HG03045 (cell line): ENCODE measurements at regions not wholly inside any gene's neighbourhood (a gene's known extent, or its start where the extent isn't known, plus 50 kb on each side); places are given as distances from the start of the nearest gene placed in this dataset.
"Not testable (repeated sequence)": the region's sequence is repeated elsewhere in the genome, so short reads cannot be mapped to it uniquely, and the experiment has no call there.

Experiments
- ATAC-seq: cut with Tn5 transposase; IDR thresholded peaks from one replicate; pipeline ENCODE4 v1.9.1; 2021; ENCODE audit warnings: mild to moderate bottlenecking, moderate library complexity; ENCODE audit not compliant: unreplicated experiment

- ATAC-seq, result no peak
Measured at GRCh38 chr3:140752499-140752898, 74.6 kb downstream of the TRIM42 start.

- peak; percentile 49 for ATAC-seq
Measured at GRCh38 chr3:140753865-140754754, 76.2 kb downstream of the TRIM42 start.

- ATAC-seq, result no peak
Measured at GRCh38 chr3:140754936-140755335, 77.1 kb downstream of the TRIM42 start.

GRCh38 chr3:140756240-140757016, 78.6 kb downstream of the TRIM42 start:
- ATAC-seq, result peak; percentile 72

- ATAC-seq, result no peak
Measured at GRCh38 chr3:140758791-140759444, 81.1 kb downstream of the TRIM42 start.

GRCh38 chr3:140760324-140761075, 82.6 kb downstream of the TRIM42 start:
- no peak for ATAC-seq

- no peak for ATAC-seq
Measured at GRCh38 chr3:140761076-140761639, 83.3 kb downstream of the TRIM42 start.

GRCh38 chr3:140762746-140763145, 84.9 kb downstream of the TRIM42 start:
- no peak for ATAC-seq

- no peak for ATAC-seq
Measured at GRCh38 chr3:140763532-140763931, 85.7 kb downstream of the TRIM42 start.

- no peak for ATAC-seq
Measured at GRCh38 chr3:140765246-140765645, 87.4 kb downstream of the TRIM42 start.

GRCh38 chr3:140766465-140766864, 88.6 kb downstream of the TRIM42 start:
- ATAC-seq, result peak; percentile 70

GRCh38 chr3:140767566-140767965, 89.7 kb downstream of the TRIM42 start:
- no peak for ATAC-seq

GRCh38 chr3:140768941-140769340, 91.1 kb downstream of the TRIM42 start:
- no peak for ATAC-seq

GRCh38 chr3:140769951-140770350, 92.1 kb downstream of the TRIM42 start:
- ATAC-seq, result no peak

GRCh38 chr3:140770977-140771667, 93.3 kb downstream of the TRIM42 start:
- ATAC-seq, result no peak

- ATAC-seq, result no peak
Measured at GRCh38 chr3:140777631-140778233, 99.9 kb downstream of the TRIM42 start.

- no peak for ATAC-seq
Measured at GRCh38 chr3:140791368-140791767, 113.5 kb downstream of the TRIM42 start.

- no peak for ATAC-seq
Measured at GRCh38 chr3:140794507-140794906, 116.6 kb downstream of the TRIM42 start.

- not testable (repeated sequence) for ATAC-seq
Measured at GRCh38 chr3:140802898-140803297, 125.0 kb downstream of the TRIM42 start.
